IPS-NIHi7 (cell line): ENCODE measurements at regions not wholly inside any gene's neighbourhood (a gene's known extent, or its start where the extent isn't known, plus 50 kb on each side); places are given as distances from the start of the nearest gene placed in this dataset.
A peak's percentile ranks its signal among the peaks of the same experiment; 100 is the strongest.
"Not testable (repeated sequence)": the region's sequence is repeated elsewhere in the genome, so short reads cannot be mapped to it uniquely, and the experiment has no call there.

Experiments used
- DNase-seq: peaks from one replicate; pipeline ENCODE4 v3.0.0; 2012; ENCODE audit warnings: mixed read lengths; ENCODE audit errors: extremely low spot score

- no peak for DNase-seq
Measured at GRCh38 chr6:142635130-142635529, 309.8 kb downstream of the HIVEP2 start.

- no peak for DNase-seq
Measured at GRCh38 chr6:142637624-142638351, 307.2 kb downstream of the HIVEP2 start.

GRCh38 chr6:142642651-142643050 is 302.3 kb downstream of the HIVEP2 start:
- no peak for DNase-seq

- no peak for DNase-seq
Measured at GRCh38 chr6:142644866-142645265, 300.1 kb downstream of the HIVEP2 start.

- DNase-seq, result no peak
Measured at GRCh38 chr6:142645663-142646062, 299.3 kb downstream of the HIVEP2 start.

GRCh38 chr6:142647449-142648035 is 297.4 kb downstream of the HIVEP2 start:
- DNase-seq, result peak; percentile 26

GRCh38 chr6:142648036-142648451 is 296.9 kb downstream of the HIVEP2 start:
- no peak for DNase-seq

- no peak for DNase-seq
Measured at GRCh38 chr6:142648526-142648925, 296.4 kb downstream of the HIVEP2 start.

- not testable (repeated sequence) for DNase-seq
Measured at GRCh38 chr6:142649438-142650234, 295.3 kb downstream of the HIVEP2 start.

- no peak for DNase-seq
Measured at GRCh38 chr6:142651384-142651783, 293.6 kb downstream of the HIVEP2 start.

- DNase-seq, result no peak
Measured at GRCh38 chr6:142653710-142654420, 291.1 kb downstream of the HIVEP2 start.

GRCh38 chr6:142659661-142660060 is 285.3 kb downstream of the HIVEP2 start:
- DNase-seq, result no peak

- no peak for DNase-seq
Measured at GRCh38 chr6:142665393-142665792, 279.6 kb downstream of the HIVEP2 start.

- DNase-seq, result no peak
Measured at GRCh38 chr6:142666599-142667185, 278.3 kb downstream of the HIVEP2 start.

- DNase-seq, result no peak
Measured at GRCh38 chr6:142669471-142670351, 275.3 kb downstream of the HIVEP2 start.

GRCh38 chr6:142671791-142672190 is 273.2 kb downstream of the HIVEP2 start:
- no peak for DNase-seq

- DNase-seq, result no peak
Measured at GRCh38 chr6:142675517-142675916, 269.5 kb downstream of the HIVEP2 start.

GRCh38 chr6:142676027-142676443 is 268.9 kb downstream of the HIVEP2 start:
- no peak for DNase-seq

- DNase-seq, result no peak
Measured at GRCh38 chr6:142676647-142677192, 268.3 kb downstream of the HIVEP2 start.
